Gastrocnemius medialis (tissue), 4 donors: ENCODE measurements at regions not wholly inside any gene's neighbourhood (a gene's known extent, or its start where the extent isn't known, plus 50 kb on each side); places are given as distances from the start of the nearest gene placed in this dataset.

Experiments
- ATAC-seq, 2 donors: fragments of 150-250 bp; one replicate each; pipeline ENCODE4 v1.9.1; 2016
- DNase-seq, 2 donors: peaks; one replicate each; pipeline ENCODE4 v3.0.0-alpha.2; 2019
- H3K27ac ChIP-seq, 4 donors: fragments of 200-600 bp; sonication (generic); 1 replicate in 1 of 4; 2 replicates in 3 of 4; pipeline ENCODE4 v1.5.1; 2016 to 2018; ENCODE audit warnings: mild to moderate bottlenecking in 2 of 4, moderate library complexity in 1 of 4
- H3K27me3 ChIP-seq, 3 donors: fragments of 200-600 bp; sonication (generic) in 2 of 3; 1 replicate in 1 of 3; 2 replicates in 2 of 3; pipeline versions ENCODE4 v1.5.1 to v1.6.0; 2016 to 2019; ENCODE audit warnings: mild to moderate bottlenecking in 1 of 3, moderate library complexity in 1 of 3
- H3K36me3 ChIP-seq, 2 donors: fragments of 200-600 bp; sonication (generic) in 1 of 2; one replicate each; pipeline ENCODE4 v1.5.1; 2017 to 2018
- H3K4me1 ChIP-seq, 2 donors: fragments of 200-600 bp; sonication (generic) in 1 of 2; one replicate each; pipeline ENCODE4 v1.5.1; 2016 to 2017; ENCODE audit warnings: mild to moderate bottlenecking in 2 of 2
- H3K4me3 ChIP-seq, 4 donors: fragments of 200-600 bp; sonication (generic) in 3 of 4; 1 replicate in 1 of 4; 2 replicates in 3 of 4; pipeline ENCODE4 v1.5.1; 2016 to 2019; ENCODE audit warnings: mild to moderate bottlenecking in 2 of 4
- H3K9me3 ChIP-seq, 3 donors: fragments of 200-600 bp; sonication (generic) in 2 of 3; 1 replicate in 1 of 3; 2 replicates in 2 of 3; pipeline ENCODE4 v1.5.1; 2016 to 2019
- CTCF ChIP-seq, 5 experiments: fragments of 450-650 bp in 3 of 5; fragments of 200-600 bp in 2 of 5; sonication (generic) in 2 of 5; IDR thresholded peaks in 4 of 5; conservative IDR thresholded peaks in 1 of 5; 1 replicate in 4 of 5; 2 replicates in 1 of 5; pipeline ENCODE4 v1.5.1; 2016 to 2019; ENCODE audit warnings: antibody characterized with exemption in 5 of 5, mild to moderate bottlenecking in 3 of 5, moderate library complexity in 3 of 5
- POLR2A ChIP-seq, 2 donors: fragments of 450-650 bp; IDR thresholded peaks; one replicate each; pipeline ENCODE4 v1.6.1; 2017; ENCODE audit warnings: antibody characterized with exemption in 2 of 2, mild to moderate bottlenecking in 2 of 2, moderate library complexity in 2 of 2
- in situ Hi-C, 4 donors: fragments of 200-750 bp; cut with MboI; loops; one replicate each; pipeline versions ENCODE4 v1.15.0 to v1.8.0; 2017; ENCODE audit warnings: low sequenced_read_pairs in 4 of 4
- intact Hi-C: fragments of 100-400 bp; cut with DNase I; formaldehyde crosslinking; loops from one replicate; pipeline ENCODE4 v1.15.1; 2023; ENCODE audit warnings: low total_unique reads

GRCh38 chr11:103602840-103603239, 433.6 kb upstream of the DDI1 start:
- H3K27ac ChIP-seq: no peak overlapping the region
- no peaks in the 10 kb centered on the region for H3K27me3 ChIP-seq
- intact Hi-C loops (loop anchor here (5.0 kb wide), 3 partner anchors 126 to 401 kb away; no protein-coding TSS in a partner anchor), in situ Hi-C loops (loop anchor here in 1 of 4 donors (10.0 kb wide), 1 partner anchor 278 kb away; no protein-coding TSS in a partner anchor)
- DNase-seq (no peak), ATAC-seq (no peak)
- no peaks in the 10 kb centered on the region for H3K36me3 ChIP-seq
- H3K4me1 ChIP-seq: no peaks in the 10 kb centered on the region
- TF ChIP-seq CTCF (IDR thresholded peaks at IDR 0.05 in 4 of 5, conservative IDR thresholded peaks at IDR 0.05 in 1 of 5) (no peak), POLR2A (IDR thresholded peaks at IDR 0.05) (no peak)
- no peaks in the 10 kb centered on the region for H3K9me3 ChIP-seq
- no peak overlapping the region for H3K4me3 ChIP-seq

- Histone ChIP-seq H3K27ac (no peak overlapping the region), H3K36me3 (no peaks in the 10 kb centered on the region), H3K4me1 (no peaks in the 10 kb centered on the region), H3K9me3 (no peaks in the 10 kb centered on the region), H3K4me3 (no peak overlapping the region), H3K27me3 (no peaks in the 10 kb centered on the region)
- no peak for ATAC-seq
- intact Hi-C loops (loop anchor here (5.0 kb wide), 3 partner anchors 127 to 402 kb away; no protein-coding TSS in a partner anchor), in situ Hi-C loops (loop anchor here in 1 of 4 donors (10.0 kb wide), 1 partner anchor 280 kb away; no protein-coding TSS in a partner anchor)
- TF ChIP-seq CTCF (IDR thresholded peaks at IDR 0.05 in 4 of 5, conservative IDR thresholded peaks at IDR 0.05 in 1 of 5) (no peak), POLR2A (IDR thresholded peaks at IDR 0.05) (no peak)
- DNase-seq: no peak
Observed at GRCh38 chr11:103604310-103604709, 432.1 kb upstream of the DDI1 start.

- H3K4me3 ChIP-seq: no peak overlapping the region
- no peak overlapping the region for H3K27ac ChIP-seq
- H3K4me1 ChIP-seq: no peaks in the 10 kb centered on the region
- no peak for DNase-seq
- H3K36me3 ChIP-seq: no peaks in the 10 kb centered on the region
- ATAC-seq: no peak
- intact Hi-C loops (no loop called here), in situ Hi-C loops (loop anchor here in 1 of 4 donors (10.0 kb wide), 1 partner anchor 284 kb away; no protein-coding TSS in a partner anchor)
- H3K9me3 ChIP-seq: no peaks in the 10 kb centered on the region
- TF ChIP-seq CTCF (IDR thresholded peaks at IDR 0.05 in 4 of 5, conservative IDR thresholded peaks at IDR 0.05 in 1 of 5) (no peak), POLR2A (IDR thresholded peaks at IDR 0.05) (no peak)
- H3K27me3 ChIP-seq: no peaks in the 10 kb centered on the region
Observed at GRCh38 chr11:103608566-103608965, 427.9 kb upstream of the DDI1 start.

GRCh38 chr11:103609117-103610066, 427.0 kb upstream of the DDI1 start:
- no peaks in the 10 kb centered on the region for H3K4me1 ChIP-seq
- no peak for TF ChIP-seq POLR2A (IDR thresholded peaks at IDR 0.05)
- TF ChIP-seq CTCF (IDR thresholded peaks at IDR 0.05 in 4 of 5, conservative IDR thresholded peaks at IDR 0.05 in 1 of 5): no peak
- H3K9me3 ChIP-seq: no peaks in the 10 kb centered on the region
- H3K27ac ChIP-seq: no peak overlapping the region
- intact Hi-C loops (no loop called here), in situ Hi-C loops (loop anchor here in 1 of 4 donors (10.0 kb wide), 1 partner anchor 285 kb away; no protein-coding TSS in a partner anchor)
- DNase-seq: no peak
- no peaks in the 10 kb centered on the region for H3K27me3 ChIP-seq
- no peaks in the 10 kb centered on the region for H3K36me3 ChIP-seq
- ATAC-seq: no peak
- no peak overlapping the region for H3K4me3 ChIP-seq
